SK-N-SH (cell line): ENCODE measurements at regions not wholly inside any gene's neighbourhood (a gene's known extent, or its start where the extent isn't known, plus 50 kb on each side); places are given as distances from the start of the nearest gene placed in this dataset.

ENCODE experiments used
- EP300 ChIP-seq, 2 experiments: IDR thresholded peaks; 2 replicates each; pipeline versions ENCODE4 v1.4.0 to v1.6.1; 2012; ENCODE audit warnings: borderline replicate concordance in 1 of 2, low read depth in 1 of 2, low read length in 1 of 2
- FOXJ3 ChIP-seq: sonication (generic); formaldehyde crosslinking; IDR thresholded peaks from 2 replicates; pipeline ENCODE4 v1.5.1; 2020; ENCODE audit warnings: mild to moderate bottlenecking, missing genetic modification reagents
- GABPA ChIP-seq: IDR thresholded peaks from 2 replicates; pipeline ENCODE4 v1.4.0; 2012; ENCODE audit warnings: low read depth, mild to moderate bottlenecking
- MXI1 ChIP-seq: IDR thresholded peaks from 2 replicates; pipeline ENCODE4 v1.6.1; 2012; ENCODE audit warnings: mild to moderate bottlenecking, low read depth, low read length, improper control_type of control experiment
- NFIC ChIP-seq: IDR thresholded peaks from 2 replicates; pipeline ENCODE4 v1.4.0; 2012; ENCODE audit warnings: borderline replicate concordance
- POLR2AphosphoS5 ChIP-seq: IDR thresholded peaks from 2 replicates; pipeline ENCODE4 v1.6.1; 2012; ENCODE audit warnings: low read depth, low read length
- RAD21 ChIP-seq: IDR thresholded peaks from 2 replicates; pipeline ENCODE4 v1.6.1; 2012; ENCODE audit warnings: mild to moderate bottlenecking, low read length
- RXRA ChIP-seq: IDR thresholded peaks from 2 replicates; pipeline ENCODE4 v1.4.0; 2012; ENCODE audit warnings: low read depth, mild to moderate bottlenecking, borderline replicate concordance
- TAF1 ChIP-seq: IDR thresholded peaks from 2 replicates; pipeline ENCODE4 v1.6.1; 2012; ENCODE audit warnings: low read depth, mild to moderate bottlenecking, low read length, moderate library complexity, borderline replicate concordance
- TEAD4 ChIP-seq: IDR thresholded peaks from 2 replicates; pipeline ENCODE4 v1.4.0; 2012; ENCODE audit warnings: mild to moderate bottlenecking, borderline replicate concordance; ENCODE audit not compliant: insufficient read depth
- YY1 ChIP-seq: IDR thresholded peaks from 2 replicates; pipeline ENCODE4 v1.4.0; 2012; ENCODE audit warnings: low read depth, mild to moderate bottlenecking
- TF ChIP-seq, protein P1 (sequence below): fragments of 200-600 bp; sonication (generic); IDR thresholded peaks from 2 replicates; pipeline ENCODE4 v1.6.1; 2017; ENCODE audit warnings: antibody characterized with exemption, mild to moderate bottlenecking, moderate library complexity
- TF ChIP-seq, protein P2 (sequence below): IDR thresholded peaks from 2 replicates; pipeline ENCODE4 v1.4.0; 2012; ENCODE audit warnings: low read depth, borderline replicate concordance
- TF ChIP-seq, protein P3 (sequence below): IDR thresholded peaks from 2 replicates; pipeline ENCODE4 v1.6.1; 2012; ENCODE audit warnings: mild to moderate bottlenecking, low read depth, low read length, moderate library complexity

DNA sequence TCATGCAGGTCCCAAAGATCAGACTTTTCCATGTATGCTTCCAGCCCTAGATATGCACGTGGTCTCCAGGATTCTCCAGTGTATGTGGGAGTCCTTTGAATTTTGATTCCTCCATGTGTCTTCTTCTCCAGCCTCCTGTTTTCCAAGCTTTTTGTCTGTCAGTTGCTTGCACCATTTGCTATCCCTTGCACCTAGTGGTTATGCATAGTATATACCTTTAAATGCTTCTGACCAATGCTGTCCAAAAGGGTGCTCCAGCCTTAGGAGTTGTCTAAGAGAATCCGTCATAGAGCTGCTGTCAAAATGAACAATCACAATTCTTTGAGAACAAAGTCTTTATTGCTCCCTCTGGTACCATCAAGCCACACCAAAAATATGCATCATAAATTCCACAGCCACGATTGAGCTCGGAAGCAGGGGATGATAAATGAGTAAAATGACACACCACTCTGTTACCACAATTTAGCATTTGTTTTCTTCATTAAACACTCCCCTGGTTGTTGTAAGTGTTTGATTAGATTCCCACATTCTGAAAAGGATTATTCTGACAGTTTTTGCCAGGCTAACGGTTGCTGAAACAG lies 706.2 kb upstream of the GJE1 start:
- TF ChIP-seq, protein P1, sequence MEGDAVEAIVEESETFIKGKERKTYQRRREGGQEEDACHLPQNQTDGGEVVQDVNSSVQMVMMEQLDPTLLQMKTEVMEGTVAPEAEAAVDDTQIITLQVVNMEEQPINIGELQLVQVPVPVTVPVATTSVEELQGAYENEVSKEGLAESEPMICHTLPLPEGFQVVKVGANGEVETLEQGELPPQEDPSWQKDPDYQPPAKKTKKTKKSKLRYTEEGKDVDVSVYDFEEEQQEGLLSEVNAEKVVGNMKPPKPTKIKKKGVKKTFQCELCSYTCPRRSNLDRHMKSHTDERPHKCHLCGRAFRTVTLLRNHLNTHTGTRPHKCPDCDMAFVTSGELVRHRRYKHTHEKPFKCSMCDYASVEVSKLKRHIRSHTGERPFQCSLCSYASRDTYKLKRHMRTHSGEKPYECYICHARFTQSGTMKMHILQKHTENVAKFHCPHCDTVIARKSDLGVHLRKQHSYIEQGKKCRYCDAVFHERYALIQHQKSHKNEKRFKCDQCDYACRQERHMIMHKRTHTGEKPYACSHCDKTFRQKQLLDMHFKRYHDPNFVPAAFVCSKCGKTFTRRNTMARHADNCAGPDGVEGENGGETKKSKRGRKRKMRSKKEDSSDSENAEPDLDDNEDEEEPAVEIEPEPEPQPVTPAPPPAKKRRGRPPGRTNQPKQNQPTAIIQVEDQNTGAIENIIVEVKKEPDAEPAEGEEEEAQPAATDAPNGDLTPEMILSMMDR, result no peak
- TF ChIP-seq, protein P2, sequence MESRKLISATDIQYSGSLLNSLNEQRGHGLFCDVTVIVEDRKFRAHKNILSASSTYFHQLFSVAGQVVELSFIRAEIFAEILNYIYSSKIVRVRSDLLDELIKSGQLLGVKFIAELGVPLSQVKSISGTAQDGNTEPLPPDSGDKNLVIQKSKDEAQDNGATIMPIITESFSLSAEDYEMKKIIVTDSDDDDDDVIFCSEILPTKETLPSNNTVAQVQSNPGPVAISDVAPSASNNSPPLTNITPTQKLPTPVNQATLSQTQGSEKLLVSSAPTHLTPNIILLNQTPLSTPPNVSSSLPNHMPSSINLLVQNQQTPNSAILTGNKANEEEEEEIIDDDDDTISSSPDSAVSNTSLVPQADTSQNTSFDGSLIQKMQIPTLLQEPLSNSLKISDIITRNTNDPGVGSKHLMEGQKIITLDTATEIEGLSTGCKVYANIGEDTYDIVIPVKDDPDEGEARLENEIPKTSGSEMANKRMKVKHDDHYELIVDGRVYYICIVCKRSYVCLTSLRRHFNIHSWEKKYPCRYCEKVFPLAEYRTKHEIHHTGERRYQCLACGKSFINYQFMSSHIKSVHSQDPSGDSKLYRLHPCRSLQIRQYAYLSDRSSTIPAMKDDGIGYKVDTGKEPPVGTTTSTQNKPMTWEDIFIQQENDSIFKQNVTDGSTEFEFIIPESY, result no peak
- no peak for TF ChIP-seq POLR2AphosphoS5
- TF ChIP-seq TAF1, result no peak
- no peak for TF ChIP-seq RAD21
- TF ChIP-seq YY1, result no peak
- TF ChIP-seq EP300 (IDR thresholded peaks at IDR 0.05; ENCODE audit: borderline replicate concordance in 1 of 2, low read depth in 1 of 2, low read length in 1 of 2), result no peak
- TF ChIP-seq MXI1, result no peak
- no peak for TF ChIP-seq RXRA
- TF ChIP-seq NFIC, result no peak
- no peak for TF ChIP-seq TEAD4
- TF ChIP-seq, protein P3, sequence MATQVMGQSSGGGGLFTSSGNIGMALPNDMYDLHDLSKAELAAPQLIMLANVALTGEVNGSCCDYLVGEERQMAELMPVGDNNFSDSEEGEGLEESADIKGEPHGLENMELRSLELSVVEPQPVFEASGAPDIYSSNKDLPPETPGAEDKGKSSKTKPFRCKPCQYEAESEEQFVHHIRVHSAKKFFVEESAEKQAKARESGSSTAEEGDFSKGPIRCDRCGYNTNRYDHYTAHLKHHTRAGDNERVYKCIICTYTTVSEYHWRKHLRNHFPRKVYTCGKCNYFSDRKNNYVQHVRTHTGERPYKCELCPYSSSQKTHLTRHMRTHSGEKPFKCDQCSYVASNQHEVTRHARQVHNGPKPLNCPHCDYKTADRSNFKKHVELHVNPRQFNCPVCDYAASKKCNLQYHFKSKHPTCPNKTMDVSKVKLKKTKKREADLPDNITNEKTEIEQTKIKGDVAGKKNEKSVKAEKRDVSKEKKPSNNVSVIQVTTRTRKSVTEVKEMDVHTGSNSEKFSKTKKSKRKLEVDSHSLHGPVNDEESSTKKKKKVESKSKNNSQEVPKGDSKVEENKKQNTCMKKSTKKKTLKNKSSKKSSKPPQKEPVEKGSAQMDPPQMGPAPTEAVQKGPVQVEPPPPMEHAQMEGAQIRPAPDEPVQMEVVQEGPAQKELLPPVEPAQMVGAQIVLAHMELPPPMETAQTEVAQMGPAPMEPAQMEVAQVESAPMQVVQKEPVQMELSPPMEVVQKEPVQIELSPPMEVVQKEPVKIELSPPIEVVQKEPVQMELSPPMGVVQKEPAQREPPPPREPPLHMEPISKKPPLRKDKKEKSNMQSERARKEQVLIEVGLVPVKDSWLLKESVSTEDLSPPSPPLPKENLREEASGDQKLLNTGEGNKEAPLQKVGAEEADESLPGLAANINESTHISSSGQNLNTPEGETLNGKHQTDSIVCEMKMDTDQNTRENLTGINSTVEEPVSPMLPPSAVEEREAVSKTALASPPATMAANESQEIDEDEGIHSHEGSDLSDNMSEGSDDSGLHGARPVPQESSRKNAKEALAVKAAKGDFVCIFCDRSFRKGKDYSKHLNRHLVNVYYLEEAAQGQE, result no peak
- TF ChIP-seq FOXJ3 (CRISPR knock-in tag), result no peak
- no peak for TF ChIP-seq GABPA
